H1 (cell line): ENCODE measurements at regions not wholly inside any gene's neighbourhood (a gene's known extent, or its start where the extent isn't known, plus 50 kb on each side); places are given as distances from the start of the nearest gene placed in this dataset.

ENCODE experiments used
- CTCF ChIA-PET: fragments of 300-600 bp; sonication (Branson Sonifier 250); formaldehyde crosslinking; loops from one replicate; lab custom pipeline; 2021; ENCODE audit not compliant: partially characterized antibody; lab: Charles Lee
- POLR2A ChIA-PET: fragments of 300-600 bp; sonication (Branson Sonifier 250); formaldehyde crosslinking; loops from one replicate; lab custom pipeline; 2021; ENCODE audit warnings: inconsistent platforms; ENCODE audit not compliant: partially characterized antibody; lab: Charles Lee
- DNase-seq, 2 experiments: peaks; one replicate each; pipeline versions ENCODE4 v3.0.0 to v3.0.0-alpha.2; 2010 to 2022; ENCODE audit warnings: low spot score in 2 of 2, low read depth in 1 of 2, mixed read lengths in 1 of 2
- FAIRE-seq: peaks from 2 replicates; lab custom pipeline; 2011; peaks lifted over from hg19 to GRCh38; lab: Jason Lieb, UNC
- H2AFZ ChIP-seq: 2 replicates; pipeline ENCODE4 v1.8.1; 2012; ENCODE audit warnings: low read length, inconsistent platforms
- H2AK5ac ChIP-seq: 2 replicates; pipeline ENCODE4 v1.6.1; 2013; ENCODE audit warnings: low read depth, low read length
- H2BK120ac ChIP-seq: replicated peaks from 2 replicates; pipeline ENCODE3; 2013; ENCODE audit warnings: low read depth, low read length, inconsistent platforms
- H2BK12ac ChIP-seq: 2 replicates; pipeline ENCODE4 v1.6.1; 2013; ENCODE audit warnings: low read depth, low read length
- H2BK15ac ChIP-seq: 2 replicates; pipeline ENCODE4 v1.6.1; 2013; ENCODE audit warnings: low read length
- H2BK20ac ChIP-seq: 2 replicates; pipeline ENCODE4 v1.6.1; 2013; ENCODE audit warnings: low read length
- H2BK5ac ChIP-seq: 2 replicates; pipeline ENCODE4 v1.6.1; 2013; ENCODE audit warnings: low read depth, low read length
- H3K14ac ChIP-seq: 2 replicates; pipeline ENCODE4 v1.6.1; 2013; ENCODE audit warnings: inconsistent platforms; ENCODE audit not compliant: insufficient read length
- H3K18ac ChIP-seq: 2 replicates; pipeline ENCODE4 v1.6.1; 2013; ENCODE audit warnings: low read length; ENCODE audit errors: extremely low read depth
- H3K23ac ChIP-seq: 2 replicates; pipeline ENCODE4 v1.6.1; 2013; ENCODE audit warnings: inconsistent platforms; ENCODE audit not compliant: insufficient read length
- H3K23me2 ChIP-seq: 2 replicates; pipeline ENCODE4 v1.6.1; 2013; ENCODE audit warnings: low read depth, low read length
- H3K27ac ChIP-seq: 2 replicates; pipeline ENCODE4 v1.6.1; 2011; ENCODE audit warnings: low read depth, low read length, inconsistent platforms
- H3K27me3 ChIP-seq, 4 experiments: replicated peaks in 1 of 4; 1 replicate in 1 of 4; 2 replicates in 3 of 4; pipeline versions ENCODE4 v1.6.1 to v1.8.1; 2011 to 2013; ENCODE audit warnings: low read length in 3 of 4, mild to moderate bottlenecking in 3 of 4, inconsistent platforms in 2 of 4, mixed read lengths in 2 of 4, moderate library complexity in 1 of 4; ENCODE audit not compliant: control insufficient read depth in 3 of 4, insufficient read depth in 3 of 4; ENCODE audit errors: extremely low read depth in 1 of 4
- H3K36me3 ChIP-seq, 4 experiments: 2 replicates each; pipeline versions ENCODE4 v1.6.1 to v1.8.1; 2011 to 2013; ENCODE audit warnings: mild to moderate bottlenecking in 4 of 4, low read length in 3 of 4, moderate library complexity in 2 of 4, control low read depth in 1 of 4, inconsistent platforms in 1 of 4; ENCODE audit not compliant: insufficient read depth in 4 of 4, control insufficient read depth in 2 of 4
- H3K4ac ChIP-seq: replicated peaks from 2 replicates; pipeline ENCODE3; 2013; ENCODE audit warnings: low read length, low read depth, mixed read lengths, inconsistent platforms; ENCODE audit not compliant: insufficient read length
- H3K4me1 ChIP-seq, 4 experiments: replicated peaks in 1 of 4; 1 replicate in 1 of 4; 2 replicates in 3 of 4; pipeline versions ENCODE4 v1.6.1 to v1.8.1; 2011 to 2013; ENCODE audit warnings: low read length in 3 of 4, inconsistent platforms in 2 of 4, mixed read lengths in 1 of 4; ENCODE audit not compliant: insufficient read depth in 4 of 4, control insufficient read depth in 3 of 4
- H3K4me2 ChIP-seq, 2 experiments: 2 replicates each; pipeline versions ENCODE4 v1.6.1 to v1.8.1; 2011 to 2013; ENCODE audit warnings: low read depth in 2 of 2, low read length in 2 of 2, control low read depth in 1 of 2, inconsistent platforms in 1 of 2, mild to moderate bottlenecking in 1 of 2; ENCODE audit not compliant: insufficient read depth in 1 of 2
- H3K4me3 ChIP-seq, 4 experiments: fragments of 200-600, 300-600 bp in 1 of 4; sonication (generic), shearing (Covaris generic), sonication (Bioruptor Twin) in 1 of 4; 2 replicates each; pipeline versions ENCODE4 v1.5.1 to v1.8.1; 2011 to 2016; ENCODE audit warnings: low read length in 4 of 4, low read depth in 3 of 4, control low read depth in 2 of 4, inconsistent platforms in 2 of 4, mild to moderate bottlenecking in 2 of 4, mixed read lengths in 1 of 4, moderate library complexity in 1 of 4; ENCODE audit not compliant: insufficient read depth in 2 of 4; ENCODE audit errors: extremely low read depth in 1 of 4
- H3K56ac ChIP-seq: replicated peaks from 2 replicates; pipeline ENCODE3; 2013; ENCODE audit warnings: low read depth, mild to moderate bottlenecking, mixed read lengths, low read length, inconsistent platforms; ENCODE audit not compliant: insufficient read length
- H3K79me1 ChIP-seq: 2 replicates; pipeline ENCODE4 v1.6.1; 2013; ENCODE audit warnings: low read depth, low read length, control low read depth
- H3K79me2 ChIP-seq, 2 experiments: 2 replicates each; pipeline versions ENCODE4 v1.6.1 to v1.8.1; 2012 to 2013; ENCODE audit warnings: low read length in 2 of 2, mild to moderate bottlenecking in 2 of 2, inconsistent platforms in 1 of 2; ENCODE audit not compliant: insufficient read depth in 2 of 2, control insufficient read depth in 1 of 2
- H3K9ac ChIP-seq, 4 experiments: replicated peaks in 1 of 4; 1 replicate in 1 of 4; 2 replicates in 3 of 4; pipeline versions ENCODE4 v1.6.1 to v1.8.1; 2011 to 2013; ENCODE audit warnings: low read depth in 3 of 4, low read length in 3 of 4, control low read depth in 2 of 4, mild to moderate bottlenecking in 2 of 4, moderate library complexity in 2 of 4, inconsistent platforms in 1 of 4; ENCODE audit errors: extremely low read depth in 1 of 4
- H3K9me3 ChIP-seq, 2 experiments: 2 replicates each; pipeline versions ENCODE4 v1.6.1 to v1.8.1; 2012 to 2013; ENCODE audit warnings: mild to moderate bottlenecking in 2 of 2, moderate library complexity in 2 of 2, control low read depth in 1 of 2, inconsistent platforms in 1 of 2, low read depth in 1 of 2, low read length in 1 of 2, mixed read lengths in 1 of 2; ENCODE audit not compliant: insufficient read depth in 2 of 2
- H4K20me1 ChIP-seq, 2 experiments: replicated peaks in 1 of 2; 2 replicates each; pipeline versions ENCODE3 to v1.8.1; 2011 to 2013; ENCODE audit warnings: inconsistent platforms in 2 of 2, low read length in 2 of 2, mild to moderate bottlenecking in 1 of 2; ENCODE audit not compliant: insufficient read depth in 2 of 2, control insufficient read depth in 1 of 2
- H4K5ac ChIP-seq: 2 replicates; pipeline ENCODE4 v1.6.1; 2013; ENCODE audit warnings: low read length, low read depth, mixed read lengths, inconsistent platforms; ENCODE audit not compliant: insufficient read length
- H4K8ac ChIP-seq: 2 replicates; pipeline ENCODE4 v1.8.0; 2013; ENCODE audit warnings: mild to moderate bottlenecking, moderate library complexity, low read length, inconsistent platforms; ENCODE audit not compliant: insufficient read depth; ENCODE audit errors: extremely low read depth
- H4K91ac ChIP-seq: replicated peaks from 2 replicates; pipeline ENCODE3; 2013; ENCODE audit warnings: low read length, mixed read lengths, inconsistent platforms; ENCODE audit not compliant: insufficient read length
- CREB1 ChIP-seq: IDR thresholded peaks from 2 replicates; pipeline ENCODE4 v1.6.1; 2012; ENCODE audit warnings: inconsistent platforms
- MAFK ChIP-seq: IDR thresholded peaks from 2 replicates; pipeline ENCODE4 v1.6.1; 2012; ENCODE audit warnings: low read depth, mild to moderate bottlenecking, improper control_type of control experiment, low read length
- RFX5 ChIP-seq: IDR thresholded peaks from 2 replicates; pipeline ENCODE4 v1.6.1; 2011; ENCODE audit warnings: low read depth, low read length, improper control_type of control experiment, borderline replicate concordance
- WGBS, 2 experiments: shearing (Covaris generic) in 1 of 2; methylation state at CpG; one replicate each; pipeline versions ENCODE4 v1.1.6 to v1.1.7; 2013 to 2015; ENCODE audit warnings: low lambda C conversion rate in 2 of 2, mixed read lengths in 2 of 2, inconsistent platforms in 1 of 2, low coverage in 1 of 2, missing lambda C conversion rate in 1 of 2; ENCODE audit not compliant: insufficient replicate concordance in 2 of 2, insufficient coverage in 1 of 2, insufficient read length in 1 of 2; ENCODE audit errors: extremely low coverage in 1 of 2, missing lambda C conversion rate in 1 of 2; 5-methylcytosine and 5-hydroxymethylcytosine counted together

DNA sequence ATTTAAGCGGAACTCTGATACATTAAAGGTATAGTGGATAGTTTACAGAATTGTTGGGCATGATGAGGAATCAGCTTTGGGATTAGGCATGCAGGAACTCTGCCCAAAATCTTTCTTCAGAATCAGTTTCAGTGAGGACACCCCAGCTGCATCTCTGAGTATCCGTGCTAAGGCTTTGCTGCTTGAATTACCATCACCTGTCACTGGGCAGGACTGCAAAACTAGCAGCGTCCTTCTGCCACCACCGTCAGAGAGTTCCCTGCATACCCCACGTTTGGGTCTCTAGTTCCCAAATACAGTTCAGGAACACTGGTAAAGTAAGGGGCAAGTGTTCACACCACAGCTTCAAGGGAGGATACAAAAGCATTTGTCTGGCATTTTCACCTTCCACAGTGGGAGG lies 164.6 kb upstream of the ARHGEF26 start:
- Histone ChIP-seq H2BK15ac (no peak overlapping the region), H3K79me2 (no peaks in the 10 kb centered on the region), H3K18ac (no peak overlapping the region), H2AFZ (peak overlapping the region; percentile 96; the same call in 1 of the 2 replicates), H3K56ac (no peak overlapping the region), H4K5ac (no peak overlapping the region), H3K27me3 (no peaks in the 10 kb centered on the region), H2BK20ac (no peak overlapping the region), H3K4me1 (0 out of 7 replicates have a peak, but pooled peaks cover 0 to 2% (median 0%) of the 10 kb centered on the region in 4 experiments), H3K4ac (no peak overlapping the region), H3K23ac (no peak overlapping the region), H4K8ac (no peak overlapping the region), H3K9me3 (no peaks in the 10 kb centered on the region), H3K23me2 (no peaks in the 10 kb centered on the region), H3K14ac (no peak overlapping the region), H3K4me2 (no peak overlapping the region), H3K79me1 (no peaks in the 10 kb centered on the region), H3K9ac (no peak overlapping the region), H2BK120ac (no peak overlapping the region), H3K36me3 (no peaks in the 10 kb centered on the region), H4K91ac (no peak overlapping the region), H3K4me3 (no peak overlapping the region), H4K20me1 (peaks cover 0 to 2% of the 10 kb centered on the region in 2 experiments), H2BK12ac (no peak overlapping the region), H2AK5ac (no peak overlapping the region), H3K27ac (no peak overlapping the region), H2BK5ac (no peak overlapping the region)
- ChIA-PET CTCF (no interaction called here), POLR2A (no interaction called here)
- TF ChIP-seq RFX5 (peak; percentile 78; the same call in 1 of the 2 replicates), MAFK (no peak), CREB1 (0 out of 2 replicates have a peak, but pooled peaks have one; percentile 27)
- 84% methylated on average over 5 of the region's 5 CpGs; no CpG with 5 or more reads in 1 of the 2 experiments for WGBS, 2 experiments
- FAIRE-seq, result no peak
- DNase-seq, result no peak
